A549 (cell line): ENCODE measurements at regions not wholly inside any gene's neighbourhood (a gene's known extent, or its start where the extent isn't known, plus 50 kb on each side); places are given as distances from the start of the nearest gene placed in this dataset.

ENCODE experiments used
- ATAC-seq, 2 experiments: fragments of 200-7000 bp in 1 of 2; fragments of >200 bp in 1 of 2; cut with Nextera tagmentation in 1 of 2; cut with Tn5 transposase in 1 of 2; 3 replicates each; pipeline versions ENCODE4 v1.8.0 to v1.9.1; 2018 to 2020; ENCODE audit warnings: mild to moderate bottlenecking in 1 of 2, moderate library complexity in 1 of 2
- CTCF ChIA-PET: fragments of 300-600 bp; sonication (Branson Sonifier 250); formaldehyde crosslinking; extraction: SDS; loops from one replicate; lab custom pipeline; 2021; ENCODE audit warnings: antibody characterized with exemption, inconsistent platforms; lab: Yijun Ruan, JAX
- POLR2A ChIA-PET: fragments of 350-600 bp; formaldehyde crosslinking; extraction: SDS; loops from one replicate; lab custom pipeline; 2021; ENCODE audit warnings: antibody characterized with exemption, inconsistent platforms; lab: Yijun Ruan, JAX
- DNase-seq, 2 experiments: peaks; one replicate each; pipeline versions ENCODE4 v3.0.0 to v3.0.0-alpha.2; 2011 to 2016; ENCODE audit warnings: low read depth in 1 of 2, low spot score in 1 of 2
- FAIRE-seq: peaks from 2 replicates; lab custom pipeline; 2011; peaks lifted over from hg19 to GRCh38; lab: Jason Lieb, UNC
- H3K27ac ChIP-seq, 2 experiments: fragments of >200 bp; sonication (Bioruptor Twin); formaldehyde crosslinking; 3 replicates each; pipeline ENCODE4 v1.5.1; 2016 to 2017
- H3K4me1 ChIP-seq: fragments of >200 bp; sonication (Bioruptor Twin); formaldehyde crosslinking; 3 replicates; pipeline ENCODE4 v1.6.1; 2016
- H3K4me2 ChIP-seq: fragments of >200 bp; sonication (Bioruptor Twin); formaldehyde crosslinking; 3 replicates; pipeline ENCODE4 v1.6.1; 2016
- H3K4me3 ChIP-seq: fragments of >200 bp; sonication (Bioruptor Twin); formaldehyde crosslinking; 3 replicates; pipeline ENCODE4 v1.5.1; 2016
- H3K9me3 ChIP-seq: fragments of >200 bp; sonication (Bioruptor Twin); formaldehyde crosslinking; 3 replicates; pipeline ENCODE4 v1.6.1; 2016
- CBX2 ChIP-seq: fragments of 200-600 bp; sonication (generic); IDR thresholded peaks from 2 replicates; pipeline ENCODE4 v1.6.1; 2016; ENCODE audit warnings: low read depth, mild to moderate bottlenecking, borderline replicate concordance
- CHD2 ChIP-seq: fragments of 150-350 bp; IDR thresholded peaks from 2 replicates; pipeline ENCODE4 v1.6.1; 2014; ENCODE audit warnings: low read length; ENCODE audit not compliant: partially characterized antibody
- EHMT2 ChIP-seq: fragments of 200-600 bp; sonication (generic); IDR thresholded peaks from 2 replicates; pipeline ENCODE4 v1.6.1; 2016; ENCODE audit warnings: antibody characterized with exemption, low read depth, mild to moderate bottlenecking, moderate library complexity
- HES2 ChIP-seq: fragments of >200 bp; sonication (Bioruptor Twin); formaldehyde crosslinking; IDR thresholded peaks from 2 replicates; pipeline ENCODE4 v1.6.1; 2016
- HMGXB4 ChIP-seq: fragments of 250-450 bp; sonication (Bioruptor Pico); IDR thresholded peaks from 2 replicates; pipeline ENCODE4 v1.5.0; 2021; ENCODE audit warnings: mild to moderate bottlenecking, moderate library complexity, borderline replicate concordance
- HOXA7 ChIP-seq: fragments of 250-450 bp; sonication (Bioruptor Pico); IDR thresholded peaks from 2 replicates; pipeline ENCODE4 v1.5.0; 2020; ENCODE audit warnings: mild to moderate bottlenecking, moderate library complexity
- JUN ChIP-seq, 2 experiments: fragments of >200 bp; sonication (Bioruptor Twin); formaldehyde crosslinking; IDR thresholded peaks; 2 replicates in 1 of 2; 3 replicates in 1 of 2; pipeline ENCODE4 v1.6.1; 2016 to 2017
- KDM1A ChIP-seq: fragments of 200-600 bp; sonication (generic); IDR thresholded peaks from 2 replicates; pipeline ENCODE4 v1.6.1; 2016; ENCODE audit warnings: low read depth, mild to moderate bottlenecking
- MAX ChIP-seq: IDR thresholded peaks from 2 replicates; pipeline ENCODE4 v1.6.1; 2012
- MYC ChIP-seq: IDR thresholded peaks from 2 replicates; pipeline ENCODE4 v1.6.1; 2012; ENCODE audit warnings: mild to moderate bottlenecking, inconsistent platforms, low read length, improper control_type of control experiment, borderline replicate concordance
- NPAS2 ChIP-seq: fragments of 250-450 bp; sonication (Bioruptor Pico); IDR thresholded peaks from 2 replicates; pipeline ENCODE4 v1.8.0; 2022; ENCODE audit warnings: mild to moderate bottlenecking, moderate library complexity, borderline replicate concordance
- NR3C1 ChIP-seq: fragments of >200 bp; sonication (Bioruptor Twin); formaldehyde crosslinking; IDR thresholded peaks from 3 replicates; pipeline ENCODE4 v1.6.1; 2017
- PBX3 ChIP-seq: IDR thresholded peaks from 2 replicates; pipeline ENCODE4 v1.6.1; 2012
- PHF8 ChIP-seq: fragments of 200-600 bp; sonication (generic); IDR thresholded peaks from 2 replicates; pipeline ENCODE4 v1.6.1; 2016; ENCODE audit warnings: low read depth, mild to moderate bottlenecking, antibody characterized with exemption, moderate library complexity, borderline replicate concordance
- POLR2A ChIP-seq: IDR thresholded peaks from 2 replicates; pipeline ENCODE4 v1.6.1; 2012; ENCODE audit warnings: mild to moderate bottlenecking, low read length
- POLR2AphosphoS2 ChIP-seq: conservative IDR thresholded peaks from 2 replicates; pipeline ENCODE4 v1.6.1; 2012; ENCODE audit warnings: low read length, improper control_type of control experiment, inconsistent platforms
- RAD21 ChIP-seq, 2 experiments: fragments of >200 bp in 1 of 2; sonication (Bioruptor Twin) in 1 of 2; formaldehyde crosslinking in 1 of 2; IDR thresholded peaks in 1 of 2; conservative IDR thresholded peaks in 1 of 2; 2 replicates in 1 of 2; 3 replicates in 1 of 2; pipeline ENCODE4 v1.6.1; 2012 to 2018; ENCODE audit warnings: inconsistent platforms in 1 of 2
- RARB ChIP-seq: fragments of 250-450 bp; sonication (Bioruptor Pico); IDR thresholded peaks from 2 replicates; pipeline ENCODE4 v1.8.0; 2021; ENCODE audit warnings: mild to moderate bottlenecking, moderate library complexity
- SREBF2 ChIP-seq: fragments of 450-650 bp; IDR thresholded peaks from 2 replicates; pipeline ENCODE4 v1.6.1; 2014; ENCODE audit warnings: mild to moderate bottlenecking, moderate library complexity
- USF2 ChIP-seq: fragments of 450-650 bp; IDR thresholded peaks from 2 replicates; pipeline ENCODE4 v1.6.1; 2014; ENCODE audit warnings: antibody characterized with exemption
- ZC3H11A ChIP-seq: fragments of 450-650 bp; IDR thresholded peaks from 2 replicates; pipeline ENCODE4 v1.6.1; 2014; ENCODE audit warnings: antibody characterized with exemption, mild to moderate bottlenecking
- ZFP36 ChIP-seq: fragments of 450-650 bp; IDR thresholded peaks from 2 replicates; pipeline ENCODE4 v1.6.1; 2014; ENCODE audit warnings: borderline replicate concordance; ENCODE audit not compliant: partially characterized antibody
- WGBS: methylation state at CpG from one replicate; pipeline ENCODE4 v1.1.6; 2017; ENCODE audit errors: missing lambda C conversion rate; 5-methylcytosine and 5-hydroxymethylcytosine counted together
- TF ChIP-seq, protein P1 (sequence below): fragments of 150-350 bp; IDR thresholded peaks from 2 replicates; pipeline ENCODE4 v1.6.1; 2014; ENCODE audit warnings: low read depth, mild to moderate bottlenecking, low read length
- TF ChIP-seq, protein P2 (sequence below): fragments of >200 bp; sonication (Bioruptor Twin); formaldehyde crosslinking; IDR thresholded peaks from 3 replicates; pipeline ENCODE4 v1.5.1; 2016

DNA sequence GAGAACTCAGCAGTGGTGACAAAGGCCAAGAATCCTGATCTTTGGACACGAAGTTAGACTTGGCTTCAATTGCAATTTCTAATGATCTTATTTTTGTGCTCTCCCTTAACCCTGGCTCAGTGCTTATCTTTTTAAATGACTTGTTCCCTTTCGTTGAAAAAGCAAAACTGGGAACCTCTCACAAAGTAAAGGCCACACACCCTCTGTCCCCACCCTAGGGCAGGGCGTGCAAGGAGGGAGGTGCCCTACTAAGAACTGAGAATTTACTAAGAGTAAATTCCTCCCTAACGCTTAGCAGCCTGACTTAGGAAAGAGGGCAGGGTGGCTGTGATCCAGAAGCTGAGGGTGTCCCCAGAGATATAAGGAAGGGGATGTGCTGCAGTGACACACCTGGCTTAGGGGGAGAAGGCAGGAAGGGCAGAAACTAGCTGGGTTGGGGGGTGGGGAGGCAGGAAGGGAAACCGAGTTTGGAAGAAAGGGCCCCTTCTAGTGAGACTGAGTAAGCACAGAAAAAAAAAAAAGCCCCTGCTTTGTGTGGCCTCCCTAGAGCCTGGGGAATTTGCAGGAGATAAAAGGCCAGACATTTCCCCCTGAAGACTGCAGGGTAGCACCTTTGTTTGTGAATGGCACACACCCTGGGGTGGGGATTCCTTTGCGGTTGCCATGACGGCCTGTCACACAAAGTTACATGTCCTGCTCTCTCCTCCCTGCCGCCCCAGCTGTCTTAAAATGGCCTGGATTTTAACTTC is 435.1 kb downstream of the EFNB2 start:
- no peak for FAIRE-seq
- 10% methylated on average over 8 of the region's 8 CpGs for WGBS
- H3K4me2 ChIP-seq = peak overlapping the region; percentile 62
- no peak overlapping the region for H3K4me3 ChIP-seq
- TF ChIP-seq NPAS2 (CRISPR knock-in tag) (no peak), RARB (no peak)
- TF ChIP-seq, protein P1, sequence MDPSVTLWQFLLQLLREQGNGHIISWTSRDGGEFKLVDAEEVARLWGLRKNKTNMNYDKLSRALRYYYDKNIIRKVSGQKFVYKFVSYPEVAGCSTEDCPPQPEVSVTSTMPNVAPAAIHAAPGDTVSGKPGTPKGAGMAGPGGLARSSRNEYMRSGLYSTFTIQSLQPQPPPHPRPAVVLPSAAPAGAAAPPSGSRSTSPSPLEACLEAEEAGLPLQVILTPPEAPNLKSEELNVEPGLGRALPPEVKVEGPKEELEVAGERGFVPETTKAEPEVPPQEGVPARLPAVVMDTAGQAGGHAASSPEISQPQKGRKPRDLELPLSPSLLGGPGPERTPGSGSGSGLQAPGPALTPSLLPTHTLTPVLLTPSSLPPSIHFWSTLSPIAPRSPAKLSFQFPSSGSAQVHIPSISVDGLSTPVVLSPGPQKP = no peak
- TF ChIP-seq, all 56 proteins: peak for 0
- DNase-seq (peak; percentile 48 to 75), ATAC-seq (peak; percentile 37 to 67; a peak in 4 of 6 replicates)
- Histone ChIP-seq H3K4me1 (peaks cover 66% of the 10 kb centered on the region), H3K9me3 (no peaks in the 10 kb centered on the region), H3K27ac (peak overlapping the region; percentile 68 to 82)
- ChIA-PET POLR2A (interaction anchor here (0.7 kb wide), 1 partner anchor 172 kb away, joined by 5 read pairs; no protein-coding TSS in a partner anchor), CTCF (no interaction called here)

DNA sequence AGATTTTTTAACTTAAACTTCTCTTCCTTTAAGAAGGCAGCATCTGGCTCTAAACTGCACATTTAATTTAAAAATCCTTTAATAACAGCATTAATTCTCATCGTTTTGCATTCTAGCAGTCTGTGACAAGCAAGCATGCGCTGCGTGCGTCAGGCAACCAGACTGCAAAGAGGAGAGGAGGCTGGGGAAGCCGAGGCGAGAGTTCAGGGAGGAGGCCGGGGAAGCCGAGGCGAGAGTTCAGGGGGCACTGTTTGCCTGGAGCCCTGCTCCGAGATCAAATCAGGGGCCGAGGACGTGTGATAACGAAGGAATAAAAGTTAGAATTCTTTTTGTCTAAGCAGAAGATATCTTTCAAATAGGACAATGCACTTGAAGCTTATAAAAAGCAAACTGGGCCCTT is 435.7 kb downstream of the EFNB2 start:
- Histone ChIP-seq H3K4me2 (peak overlapping the region; percentile 62), H3K4me1 (peaks cover 60% of the 10 kb centered on the region), H3K27ac (peak overlapping the region; percentile 68 to 82), H3K9me3 (no peaks in the 10 kb centered on the region)
- ATAC-seq (no peak), FAIRE-seq (no peak), DNase-seq (no peak)
- 94% methylated on average over 13 of the region's 13 CpGs for WGBS
- TF ChIP-seq PBX3 (no peak), ZC3H11A (no peak), CBX2 (no peak), EHMT2 (no peak), USF2 (no peak), HOXA7 (no peak), CHD2 (no peak), MAX (no peak), KDM1A (no peak), NR3C1 (no peak), POLR2A (no peak), PHF8 (no peak), HES2 (no peak)
- TF ChIP-seq, protein P2, sequence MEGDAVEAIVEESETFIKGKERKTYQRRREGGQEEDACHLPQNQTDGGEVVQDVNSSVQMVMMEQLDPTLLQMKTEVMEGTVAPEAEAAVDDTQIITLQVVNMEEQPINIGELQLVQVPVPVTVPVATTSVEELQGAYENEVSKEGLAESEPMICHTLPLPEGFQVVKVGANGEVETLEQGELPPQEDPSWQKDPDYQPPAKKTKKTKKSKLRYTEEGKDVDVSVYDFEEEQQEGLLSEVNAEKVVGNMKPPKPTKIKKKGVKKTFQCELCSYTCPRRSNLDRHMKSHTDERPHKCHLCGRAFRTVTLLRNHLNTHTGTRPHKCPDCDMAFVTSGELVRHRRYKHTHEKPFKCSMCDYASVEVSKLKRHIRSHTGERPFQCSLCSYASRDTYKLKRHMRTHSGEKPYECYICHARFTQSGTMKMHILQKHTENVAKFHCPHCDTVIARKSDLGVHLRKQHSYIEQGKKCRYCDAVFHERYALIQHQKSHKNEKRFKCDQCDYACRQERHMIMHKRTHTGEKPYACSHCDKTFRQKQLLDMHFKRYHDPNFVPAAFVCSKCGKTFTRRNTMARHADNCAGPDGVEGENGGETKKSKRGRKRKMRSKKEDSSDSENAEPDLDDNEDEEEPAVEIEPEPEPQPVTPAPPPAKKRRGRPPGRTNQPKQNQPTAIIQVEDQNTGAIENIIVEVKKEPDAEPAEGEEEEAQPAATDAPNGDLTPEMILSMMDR = no peak
- TF ChIP-seq, all 56 proteins: peak for 0
- no peak overlapping the region for H3K4me3 ChIP-seq
- ChIA-PET POLR2A (interaction anchor here (0.7 kb wide), 1 partner anchor 172 kb away, joined by 5 read pairs; no protein-coding TSS in a partner anchor), CTCF (no interaction called here)

GRCh38 chr13:106098778-106099177 is 436.7 kb downstream of the EFNB2 start:
- no peak for FAIRE-seq
- TF ChIP-seq PBX3 (no peak), ZFP36 (no peak), HMGXB4 (CRISPR knock-in tag) (no peak), JUN (IDR thresholded peaks at IDR 0.05) (no peak), SREBF2 (no peak), MYC (no peak), HES2 (no peak), HOXA7 (no peak), POLR2AphosphoS2 (no peak), RAD21 (conservative IDR thresholded peaks at IDR 0.05 in 1 of 2, IDR thresholded peaks at IDR 0.05 in 1 of 2) (no peak)

More at GRCh38 chr13:106098778-106099177, 436.7 kb downstream of the EFNB2 start:
- WGBS = 93% methylated on average over 3 of the region's 3 CpGs
- H3K4me2 ChIP-seq = no peak overlapping the region
- POLR2A ChIA-PET = interaction anchor here (0.5 kb wide), 1 partner anchor 373 kb away, joined by 3 read pairs; no protein-coding TSS in a partner anchor
- H3K27ac ChIP-seq = peak overlapping the region; percentile 0 to 56; a peak in 3 of 6 replicates
- H3K4me1 ChIP-seq = peaks cover 56% of the 10 kb centered on the region
- ATAC-seq (no peak), DNase-seq (no peak)
- H3K9me3 ChIP-seq = no peaks in the 10 kb centered on the region
- H3K4me3 ChIP-seq = no peak overlapping the region
- CTCF ChIA-PET = no interaction called here
